AG04450 (cell line): ENCODE measurements at regions not wholly inside any gene's neighbourhood (a gene's known extent, or its start where the extent isn't known, plus 50 kb on each side); places are given as distances from the start of the nearest gene placed in this dataset.

ENCODE experiments used
- CTCF ChIA-PET: fragments of 300-600, 350-600 bp; formaldehyde crosslinking; extraction: SDS; loops from one replicate; lab custom pipeline; 2022; ENCODE audit warnings: antibody characterized with exemption, inconsistent platforms; lab: Charles Lee
- POLR2A ChIA-PET: fragments of 350-600 bp; formaldehyde crosslinking; extraction: SDS; loops from one replicate; lab custom pipeline; 2021; ENCODE audit warnings: antibody characterized with exemption, inconsistent platforms; lab: Yijun Ruan, JAX
- DNase-seq: peaks from one replicate; pipeline ENCODE4 v3.0.0-alpha.2; 2011; ENCODE audit warnings: low read depth, low spot score
- H3K27ac ChIP-seq: one replicate; pipeline ENCODE4 v1.5.1; 2012; ENCODE audit warnings: low read depth, low read length, control low read depth
- H3K27me3 ChIP-seq: one replicate; pipeline ENCODE4 v1.6.0; 2012; ENCODE audit warnings: low read length; ENCODE audit not compliant: control insufficient read depth, insufficient read depth
- H3K4me3 ChIP-seq: 2 replicates; pipeline ENCODE4 v1.5.1; 2011; ENCODE audit warnings: mild to moderate bottlenecking, low read depth, low read length, control low read depth
- H3K9me3 ChIP-seq: 2 replicates; pipeline ENCODE4 v1.5.1; 2012; ENCODE audit warnings: low read length; ENCODE audit not compliant: control insufficient read depth, insufficient read depth
- CTCF ChIP-seq: IDR thresholded peaks from 2 replicates; pipeline ENCODE4 v1.5.1; 2011; ENCODE audit warnings: low read depth, low read length, control low read depth, inconsistent platforms

GRCh38 chr10:63707254-63707910 is 186.2 kb downstream of the REEP3 start:
- POLR2A ChIA-PET = interaction anchor here (0.8 kb wide), 1 partner anchor 9 kb away, joined by 3 read pairs; no protein-coding TSS in a partner anchor

GRCh38 chr10:63708421-63708820 is 187.2 kb downstream of the REEP3 start:
- Histone ChIP-seq H3K27me3 (no peaks in the 10 kb centered on the region), H3K27ac (no peak overlapping the region), H3K4me3 (no peak overlapping the region), H3K9me3 (no peaks in the 10 kb centered on the region)
- no peak for DNase-seq
- POLR2A ChIA-PET = no interaction called here
- CTCF ChIA-PET = interaction anchor here (1.9 to 5.5 kb wide), 2 partner anchors 13 to 542 kb away, joined by 8 to 33 read pairs; no protein-coding TSS in a partner anchor
- no peak for TF ChIP-seq CTCF

More at GRCh38 chr10:63707254-63707910, 186.2 kb downstream of the REEP3 start:
- Histone ChIP-seq H3K27ac (no peak overlapping the region), H3K4me3 (no peak overlapping the region), H3K27me3 (no peaks in the 10 kb centered on the region), H3K9me3 (no peaks in the 10 kb centered on the region)
- CTCF ChIA-PET = interaction anchor here (1.9 to 5.5 kb wide), 2 partner anchors 14 to 541 kb away, joined by 8 to 33 read pairs; no protein-coding TSS in a partner anchor
- no peak for TF ChIP-seq CTCF
- DNase-seq = peak; percentile 94

- ChIA-PET POLR2A (no interaction called here), CTCF (interaction anchor here (0.6 to 14.0 kb wide), 3 partner anchors 10 to 577 kb away, joined by 7 to 363 read pairs (median 33); no protein-coding TSS in a partner anchor)
- no peak for DNase-seq
- Histone ChIP-seq H3K27ac (no peak overlapping the region), H3K27me3 (no peaks in the 10 kb centered on the region), H3K9me3 (no peaks in the 10 kb centered on the region), H3K4me3 (no peak overlapping the region)
- TF ChIP-seq CTCF = no peak
These were observed 189.5 kb downstream of the REEP3 start for GRCh38 chr10:63710703-63711102.

GRCh38 chr10:63711361-63711760 is 190.2 kb downstream of the REEP3 start:
- Histone ChIP-seq H3K27ac (no peak overlapping the region), H3K4me3 (no peak overlapping the region), H3K9me3 (no peaks in the 10 kb centered on the region), H3K27me3 (no peaks in the 10 kb centered on the region)
- no peak for DNase-seq
- ChIA-PET POLR2A (no interaction called here), CTCF (interaction anchor here (1.2 to 14.0 kb wide), 3 partner anchors 10 to 545 kb away, joined by 3 to 363 read pairs (median 33); no protein-coding TSS in a partner anchor)
- no peak for TF ChIP-seq CTCF
